Common myeloid progenitor, CD34-positive (primary cell): ENCODE measurements at regions not wholly inside any gene's neighbourhood (a gene's known extent, or its start where the extent isn't known, plus 50 kb on each side); places are given as distances from the start of the nearest gene placed in this dataset.
A peak's percentile ranks its signal among the peaks of the same experiment; 100 is the strongest.

Experiments used
- CTCF ChIA-PET: fragments of 350-600 bp; sonication (Branson Sonifier 250); formaldehyde crosslinking; loops from one replicate; lab custom pipeline; 2021; ENCODE audit warnings: antibody characterized with exemption; lab: Charles Lee
- POLR2A ChIA-PET: fragments of 350-600 bp; sonication (Branson Sonifier 250); formaldehyde crosslinking; loops from one replicate; lab custom pipeline; 2021; ENCODE audit warnings: antibody characterized with exemption; lab: Charles Lee
- DNase-seq, 3 donors: peaks; one replicate each; pipeline versions ENCODE4 v3.0.0 to v3.0.0-alpha.2; 2013
- H3K27ac ChIP-seq, 2 experiments: 1 replicate in 1 of 2; 2 replicates in 1 of 2; pipeline ENCODE4 v1.7.0; 2013; ENCODE audit warnings: inconsistent platforms in 2 of 2, low read length in 2 of 2, mild to moderate bottlenecking in 2 of 2, low read depth in 1 of 2, moderate library complexity in 1 of 2; ENCODE audit not compliant: severe bottlenecking in 2 of 2, insufficient read depth in 1 of 2, poor library complexity in 1 of 2
- H3K27me3 ChIP-seq, 5 experiments: replicated peaks in 2 of 5; 1 replicate in 3 of 5; 2 replicates in 2 of 5; pipeline versions ENCODE4 v1.6.1 to v1.7.0; 2013; ENCODE audit warnings: low read length in 4 of 5, mild to moderate bottlenecking in 2 of 5, moderate library complexity in 2 of 5, inconsistent platforms in 1 of 5; ENCODE audit not compliant: insufficient read depth in 5 of 5, control insufficient read depth in 4 of 5
- H3K36me3 ChIP-seq, 4 experiments: 1 replicate in 2 of 4; 2 replicates in 2 of 4; pipeline versions ENCODE4 v1.6.1 to v1.7.0; 2013; ENCODE audit warnings: low read length in 3 of 4, control low read depth in 1 of 4, mild to moderate bottlenecking in 1 of 4; ENCODE audit not compliant: control insufficient read depth in 4 of 4, insufficient read depth in 4 of 4
- H3K4me1 ChIP-seq, 4 experiments: 1 replicate in 3 of 4; 2 replicates in 1 of 4; pipeline versions ENCODE4 v1.6.1 to v1.7.1; 2013; ENCODE audit warnings: low read length in 3 of 4, mild to moderate bottlenecking in 3 of 4, control low read depth in 1 of 4, inconsistent platforms in 1 of 4, moderate library complexity in 1 of 4; ENCODE audit not compliant: control insufficient read depth in 4 of 4, insufficient read depth in 4 of 4; ENCODE audit errors: control extremely low read depth in 1 of 4
- H3K4me3 ChIP-seq, 7 experiments: 1 replicate in 4 of 7; 2 replicates in 3 of 7; pipeline versions ENCODE4 v1.5.1 to v1.7.0; 2013; ENCODE audit warnings: mild to moderate bottlenecking in 7 of 7, low read length in 6 of 7, moderate library complexity in 6 of 7, inconsistent platforms in 2 of 7, low read depth in 2 of 7, control low read depth in 1 of 7; ENCODE audit not compliant: insufficient read depth in 4 of 7, control insufficient read depth in 1 of 7; ENCODE audit errors: extremely low read depth in 1 of 7
- H3K9me3 ChIP-seq, 5 experiments: 1 replicate in 4 of 5; 2 replicates in 1 of 5; pipeline versions ENCODE4 v1.6.1 to v1.7.1; 2013; ENCODE audit warnings: low read length in 4 of 5, mild to moderate bottlenecking in 2 of 5, inconsistent platforms in 1 of 5, low read depth in 1 of 5, moderate library complexity in 1 of 5; ENCODE audit not compliant: control insufficient read depth in 4 of 5, insufficient read depth in 2 of 5; ENCODE audit errors: control extremely low read depth in 1 of 5
- WGBS: methylation state at CpG from one replicate; pipeline ENCODE4 v1.1.5; 2013; ENCODE audit not compliant: insufficient coverage; 5-methylcytosine and 5-hydroxymethylcytosine counted together

- DNase-seq: no peak
- H3K36me3 ChIP-seq: no peaks in the 10 kb centered on the region
- ChIA-PET POLR2A (no interaction called here), CTCF (no interaction called here)
- no peak overlapping the region for H3K4me3 ChIP-seq
- H3K4me1 ChIP-seq: no peaks in the 10 kb centered on the region
- no peak overlapping the region for H3K27ac ChIP-seq
- H3K27me3 ChIP-seq: no peaks in the 10 kb centered on the region
- WGBS: no CpG with 5 or more reads among the region's 1 CpG
- H3K9me3 ChIP-seq: peaks cover 0 to 1% (median 0%) of the 10 kb centered on the region in 5 experiments
These were observed 1313.0 kb downstream of the MAT2B start for GRCh38 chr5:164818445-164818844.

- no peaks in the 10 kb centered on the region for H3K36me3 ChIP-seq
- H3K4me1 ChIP-seq: no peaks in the 10 kb centered on the region
- WGBS: 86% methylated on average over 3 of the region's 6 CpGs
- no peaks in the 10 kb centered on the region for H3K27me3 ChIP-seq
- H3K9me3 ChIP-seq: no peaks in the 10 kb centered on the region
- ChIA-PET CTCF (no interaction called here), POLR2A (no interaction called here)
- no peak overlapping the region for H3K27ac ChIP-seq
- DNase-seq: no peak
- H3K4me3 ChIP-seq: no peak overlapping the region
These were observed 1319.3 kb downstream of the MAT2B start for GRCh38 chr5:164824671-164825070.

DNA sequence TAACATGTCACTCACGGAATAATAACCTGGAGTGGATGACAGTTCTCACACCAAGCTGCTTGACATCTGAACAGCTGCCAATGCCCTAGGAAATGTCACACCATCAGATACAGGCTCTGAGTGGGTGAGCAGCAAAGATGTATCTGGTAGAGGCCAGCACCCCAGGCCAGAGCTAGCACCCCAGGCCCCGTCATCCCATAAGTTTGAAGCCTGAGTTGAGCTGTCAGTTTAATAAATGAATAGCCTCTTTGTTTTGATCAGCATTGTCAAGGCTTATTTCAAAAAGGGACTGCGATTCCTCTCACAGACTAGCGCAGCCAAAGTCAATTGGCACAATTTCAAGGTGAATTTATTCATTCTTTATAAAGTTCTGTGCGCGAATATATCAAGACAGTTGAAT is 1327.1 kb downstream of the MAT2B start:
- ChIA-PET POLR2A (no interaction called here), CTCF (no interaction called here)
- Histone ChIP-seq H3K27me3 (no peaks in the 10 kb centered on the region), H3K27ac (no peak overlapping the region), H3K4me3 (no peak overlapping the region), H3K9me3 (no peaks in the 10 kb centered on the region), H3K4me1 (no peaks in the 10 kb centered on the region), H3K36me3 (no peaks in the 10 kb centered on the region)
- no peak for DNase-seq
- 98% methylated on average over 4 of the region's 6 CpGs for WGBS

DNA sequence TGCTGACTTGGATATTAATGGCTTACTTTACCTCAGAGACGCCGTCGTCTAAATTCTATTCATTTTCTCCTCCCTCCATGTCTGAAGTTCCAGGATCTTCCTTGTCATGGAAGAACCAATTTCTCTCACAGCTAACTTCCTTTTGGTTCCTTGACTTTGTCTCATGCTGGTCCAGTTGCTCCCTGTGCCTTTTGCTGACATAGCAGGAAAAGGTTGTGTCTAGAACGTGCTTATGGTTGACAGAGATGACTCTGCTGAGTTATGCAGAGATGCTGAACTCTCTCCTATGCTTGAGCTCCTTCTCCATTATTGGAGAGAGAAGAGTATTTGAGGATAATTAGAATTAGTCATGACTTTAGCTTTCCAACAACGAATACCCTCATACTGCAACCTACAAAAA is 1338.9 kb downstream of the MAT2B start:
- POLR2A ChIA-PET: no interaction called here
- no peak overlapping the region for H3K4me3 ChIP-seq
- no peaks in the 10 kb centered on the region for H3K4me1 ChIP-seq
- no peaks in the 10 kb centered on the region for H3K36me3 ChIP-seq
- 100% methylated on average over 3 of the region's 5 CpGs for WGBS
- no peaks in the 10 kb centered on the region for H3K27me3 ChIP-seq
- H3K27ac ChIP-seq: no peak overlapping the region
- CTCF ChIA-PET: no interaction called here
- no peak for DNase-seq
- H3K9me3 ChIP-seq: no peaks in the 10 kb centered on the region

GRCh38 chr5:164860896-164861295 is 1355.5 kb downstream of the MAT2B start:
- CTCF ChIA-PET: interaction anchor here (1.0 kb wide), 1 partner anchor 9 kb away, joined by 3 read pairs; no protein-coding TSS in a partner anchor
- Histone ChIP-seq H3K27ac (no peak overlapping the region), H3K36me3 (no peaks in the 10 kb centered on the region), H3K27me3 (no peaks in the 10 kb centered on the region), H3K9me3 (no peaks in the 10 kb centered on the region), H3K4me3 (no peak overlapping the region), H3K4me1 (no peaks in the 10 kb centered on the region)
- 100% methylated on average over 2 of the region's 2 CpGs for WGBS
- POLR2A ChIA-PET: no interaction called here
- DNase-seq: no peak

DNA sequence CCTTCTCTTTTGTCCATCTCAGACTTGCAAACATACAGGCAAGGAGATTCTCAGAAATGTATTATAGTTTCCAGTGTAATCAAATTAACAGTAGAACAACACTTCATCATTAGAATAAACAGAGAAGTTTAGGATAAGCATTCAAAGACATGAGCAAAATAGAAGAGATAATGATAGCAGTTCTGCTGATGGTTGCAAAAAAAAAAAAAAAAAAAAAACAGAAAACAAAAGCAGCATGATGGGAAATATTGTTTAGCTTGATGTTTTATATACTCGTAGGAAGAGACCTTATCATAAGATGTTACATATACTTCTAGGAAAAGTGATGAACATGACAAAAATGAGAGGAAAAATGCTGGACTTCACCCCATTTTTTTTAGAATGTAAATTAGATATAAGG is 1356.2 kb downstream of the MAT2B start:
- ChIA-PET CTCF (no interaction called here), POLR2A (no interaction called here)
- Histone ChIP-seq H3K9me3 (no peaks in the 10 kb centered on the region), H3K4me3 (no peak overlapping the region), H3K27ac (no peak overlapping the region), H3K27me3 (no peaks in the 10 kb centered on the region), H3K36me3 (no peaks in the 10 kb centered on the region), H3K4me1 (no peaks in the 10 kb centered on the region)
- DNase-seq: no peak
- WGBS: no CpG with 5 or more reads among the region's 1 CpG

DNA sequence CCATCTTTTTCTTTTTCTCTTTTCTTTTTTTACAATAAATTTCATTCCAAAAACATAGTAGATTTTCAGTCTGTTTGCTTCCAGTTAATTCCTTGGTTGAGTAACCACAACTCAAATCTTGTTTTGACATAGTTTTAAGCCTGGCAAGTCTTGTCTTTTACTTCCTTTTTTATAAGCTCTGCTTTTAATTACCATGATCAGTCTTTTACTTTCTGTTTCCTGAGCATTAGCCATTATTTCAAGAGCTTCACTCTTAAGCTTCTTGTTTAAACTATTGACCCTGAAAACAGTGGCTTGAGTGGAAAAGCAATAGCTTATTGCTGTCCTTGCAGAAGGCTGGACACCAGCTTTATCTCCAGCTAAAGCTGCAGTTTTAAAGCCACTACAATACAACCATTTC is 1363.3 kb downstream of the MAT2B start:
- no peak overlapping the region for H3K27ac ChIP-seq
- POLR2A ChIA-PET: no interaction called here
- peak in 2 of 3 donors; percentile 25 to 53 for DNase-seq

More for the DNA sequence above, 1363.3 kb downstream of the MAT2B start:
- Histone ChIP-seq H3K4me1 (peaks cover 3 to 15% (median 5%) of the 10 kb centered on the region in 4 experiments), H3K4me3 (no peak overlapping the region), H3K36me3 (no peaks in the 10 kb centered on the region), H3K9me3 (no peaks in the 10 kb centered on the region), H3K27me3 (no peaks in the 10 kb centered on the region)
- CTCF ChIA-PET: no interaction called here
